Cerebellar cortex (tissue), 1 donor: ENCODE measurements at regions not wholly inside any gene's neighbourhood (a gene's known extent, or its start where the extent isn't known, plus 50 kb on each side); places are given as distances from the start of the nearest gene placed in this dataset.

ENCODE experiments used
- DNase-seq: peaks from one replicate; pipeline ENCODE4 v3.0.0-alpha.2; 2015; ENCODE audit warnings: low spot score

DNA sequence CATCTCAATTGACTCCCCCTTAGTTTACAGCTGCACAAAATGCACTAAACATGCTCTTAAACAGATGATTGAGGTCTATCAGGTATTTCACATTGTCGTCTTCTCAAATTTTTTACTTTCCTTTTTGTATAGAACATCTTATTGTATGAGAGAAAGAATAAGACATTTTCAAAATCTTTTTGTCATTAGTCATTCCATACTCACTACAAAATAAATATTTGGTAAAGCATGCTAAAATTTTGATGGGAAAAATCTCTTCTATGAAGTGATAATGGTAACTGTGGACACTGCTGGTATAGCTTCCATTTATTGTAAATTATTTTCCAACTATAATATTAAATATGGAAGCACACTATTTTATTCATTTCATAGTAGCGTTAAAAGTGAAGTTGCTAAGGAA, 185.6 kb upstream of the FSTL5 start:
- no peak for DNase-seq

DNA sequence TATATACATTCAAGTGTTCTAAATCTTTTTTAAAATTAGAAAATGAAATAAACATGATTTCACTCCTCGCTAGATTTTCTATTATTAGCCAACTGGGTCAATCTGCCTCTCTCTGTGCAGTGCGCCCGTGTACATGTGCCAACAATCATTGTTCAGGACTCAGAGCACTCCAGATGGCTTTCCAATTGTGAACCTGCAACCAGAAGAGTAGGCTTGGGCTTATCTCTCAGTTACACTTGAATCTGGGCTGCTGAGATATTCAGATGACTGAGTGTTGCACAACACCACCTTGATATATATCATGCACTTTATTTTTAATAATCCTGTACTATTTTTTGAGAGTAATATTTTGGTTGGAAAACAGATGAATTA, 184.0 kb upstream of the FSTL5 start:
- DNase-seq, result peak; percentile 97

DNA sequence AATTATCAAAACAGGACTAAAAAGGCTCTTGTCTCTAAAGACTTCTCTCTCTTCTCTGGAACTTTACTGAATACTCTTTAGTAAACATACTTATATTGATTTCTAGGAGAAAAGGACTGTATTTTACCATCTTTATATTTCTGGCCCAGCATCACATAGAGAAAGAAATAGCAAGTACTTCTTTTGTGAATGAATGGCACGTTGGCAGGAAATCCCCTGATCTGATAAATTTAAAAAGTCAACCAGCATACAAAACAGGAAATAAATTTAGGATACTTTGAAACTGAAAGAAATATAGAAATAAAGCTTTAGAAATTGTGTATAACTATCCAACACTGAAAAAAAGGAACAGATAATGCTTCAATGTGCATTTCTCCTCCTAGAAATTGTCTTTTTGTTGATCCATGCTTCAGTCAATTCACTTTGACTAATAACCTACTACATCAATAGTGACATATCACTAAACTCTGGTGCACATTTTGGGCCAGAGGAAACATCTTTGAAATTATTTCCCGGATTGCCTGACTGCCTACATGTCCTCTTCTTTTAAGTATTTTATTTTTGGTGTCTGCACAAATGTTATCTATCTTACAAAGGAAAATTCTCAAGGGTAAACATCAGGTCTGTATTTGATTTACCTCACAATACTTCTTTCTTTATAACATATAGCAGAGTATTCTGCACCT, 183.5 kb upstream of the FSTL5 start:
- peak; percentile 16 for DNase-seq

DNA sequence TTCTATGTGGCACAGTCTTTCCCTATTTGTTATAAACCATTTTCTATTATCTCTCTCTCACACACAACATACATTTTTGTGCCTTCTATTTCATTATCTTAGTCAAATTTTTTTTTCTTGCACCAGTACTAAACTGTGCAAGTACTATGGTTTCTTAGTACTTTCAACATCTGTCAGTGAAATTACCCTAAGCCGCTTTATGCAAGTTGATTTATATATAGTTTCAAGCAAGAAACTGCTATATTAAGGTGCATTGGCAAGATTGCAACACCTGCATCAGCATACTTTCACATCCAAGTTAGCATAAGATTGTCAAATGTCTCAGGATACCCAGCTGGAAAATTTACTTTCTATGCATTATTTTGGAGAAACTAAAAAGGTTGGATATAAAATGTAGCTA, 180.2 kb upstream of the FSTL5 start:
- DNase-seq, result no peak

DNA sequence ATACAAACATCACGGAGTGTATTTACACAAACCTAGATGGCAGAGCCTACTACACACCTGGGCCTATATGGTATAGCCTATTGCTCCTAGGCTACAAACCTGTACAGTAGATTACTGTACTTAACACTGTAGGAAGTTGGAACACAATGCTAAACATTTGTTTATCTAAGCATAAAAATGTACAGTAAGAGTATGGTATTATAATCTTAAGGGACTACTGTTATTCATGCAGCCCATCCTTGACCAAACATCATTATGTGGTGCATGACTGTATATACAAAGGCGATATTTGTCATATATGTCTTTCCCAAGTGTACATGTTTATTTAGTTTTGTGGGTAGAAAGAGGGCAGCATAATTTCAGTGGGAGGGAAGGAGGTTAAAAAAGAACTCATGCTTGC, 177.7 kb upstream of the FSTL5 start:
- DNase-seq, result no peak

DNA sequence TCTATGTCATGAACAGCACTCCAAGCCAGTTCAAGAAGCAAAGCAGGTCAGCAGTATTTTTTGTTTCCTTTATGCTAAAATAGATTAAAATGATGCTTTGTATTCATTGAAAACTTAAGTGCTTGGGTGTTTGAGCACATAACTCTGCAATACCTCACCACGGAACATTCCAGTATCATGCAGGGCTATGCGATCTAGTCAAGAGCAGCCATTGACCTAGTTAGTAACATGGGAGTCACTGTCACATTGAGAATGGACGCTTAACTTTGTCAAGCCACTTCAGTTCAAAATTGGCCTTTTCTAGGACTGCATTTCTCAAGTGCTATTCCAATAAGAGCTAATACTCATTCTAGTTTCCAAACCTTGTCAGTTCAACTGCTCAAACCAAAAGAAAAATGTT, 160.1 kb upstream of the FSTL5 start:
- DNase-seq, result no peak

DNA sequence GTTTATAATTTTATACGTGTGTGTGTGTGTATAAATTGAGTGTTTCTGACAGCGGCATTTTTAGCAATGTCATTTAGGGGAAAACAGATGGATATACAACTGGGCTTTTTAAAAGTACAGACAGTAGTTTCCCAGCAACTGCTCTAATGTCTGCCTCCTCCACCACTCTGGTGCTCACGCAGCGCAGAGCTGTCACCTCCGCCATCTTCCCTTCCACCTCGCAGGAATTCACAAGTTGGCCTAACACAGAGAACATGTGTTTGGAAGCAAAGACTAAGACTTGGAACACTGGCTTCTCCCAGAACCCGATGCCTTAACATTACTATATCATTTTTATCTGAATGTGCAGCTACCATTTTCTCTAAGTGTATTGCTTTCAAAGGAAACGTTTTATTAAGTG, 158.3 kb upstream of the FSTL5 start:
- no peak for DNase-seq

DNA sequence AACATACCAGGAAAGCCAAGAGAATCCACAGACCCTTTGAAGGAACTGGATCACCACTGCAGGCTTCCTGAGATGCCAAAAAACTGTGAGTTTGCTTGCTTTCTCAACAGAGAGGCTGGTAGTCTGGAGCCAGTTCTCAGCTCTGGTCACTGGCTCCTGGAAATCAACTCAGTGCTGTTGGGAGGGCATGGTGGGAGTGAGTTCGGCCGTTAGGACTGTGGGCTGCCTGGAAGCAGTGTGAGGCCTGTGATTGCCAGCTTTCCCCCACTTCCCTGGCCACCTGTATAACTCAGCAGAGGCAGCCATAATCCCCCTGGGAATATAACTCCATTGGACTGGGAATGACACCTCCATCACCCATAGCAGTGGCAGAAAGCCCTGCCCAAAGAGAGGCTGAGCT, 122.0 kb upstream of the FSTL5 start:
- DNase-seq, result no peak

DNA sequence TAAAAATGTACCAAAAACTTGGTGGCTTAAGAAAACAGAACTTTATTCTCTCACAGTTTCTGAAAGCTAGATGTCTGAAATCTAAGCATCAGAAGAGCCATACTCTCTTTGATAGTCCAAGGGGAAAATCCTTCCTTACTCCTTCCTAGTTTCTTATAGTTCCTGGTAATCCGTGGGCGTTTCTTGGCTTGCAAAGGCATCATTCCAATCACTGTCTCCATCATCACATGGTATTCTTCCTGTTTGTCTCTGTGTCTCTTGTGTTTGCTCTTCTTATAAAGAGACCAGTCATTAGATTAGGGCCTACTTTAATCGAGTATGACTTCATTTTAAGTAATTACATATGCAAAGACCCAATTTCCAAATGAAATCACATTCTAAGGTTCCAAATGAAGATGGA, 118.9 kb upstream of the FSTL5 start:
- no peak for DNase-seq

DNA sequence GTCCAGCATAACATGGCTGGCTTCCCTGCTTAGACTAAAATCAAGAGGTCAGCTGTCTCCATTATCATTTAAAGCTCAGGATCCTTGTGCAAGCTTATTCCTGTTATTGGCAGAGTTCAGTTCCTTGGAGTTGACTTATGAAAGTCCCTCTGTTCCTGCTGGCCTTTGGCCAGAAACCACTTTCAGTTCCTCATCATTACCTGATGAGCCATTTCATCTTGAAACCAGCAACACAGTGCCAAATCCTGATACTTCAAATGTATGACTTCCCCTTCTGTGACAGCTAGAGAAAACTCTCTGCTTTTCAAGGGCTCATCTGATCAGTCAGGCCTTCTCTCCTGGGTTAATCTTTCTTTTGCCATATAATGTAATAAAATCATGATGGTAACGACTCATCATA, 110.6 kb upstream of the FSTL5 start:
- no peak for DNase-seq

DNA sequence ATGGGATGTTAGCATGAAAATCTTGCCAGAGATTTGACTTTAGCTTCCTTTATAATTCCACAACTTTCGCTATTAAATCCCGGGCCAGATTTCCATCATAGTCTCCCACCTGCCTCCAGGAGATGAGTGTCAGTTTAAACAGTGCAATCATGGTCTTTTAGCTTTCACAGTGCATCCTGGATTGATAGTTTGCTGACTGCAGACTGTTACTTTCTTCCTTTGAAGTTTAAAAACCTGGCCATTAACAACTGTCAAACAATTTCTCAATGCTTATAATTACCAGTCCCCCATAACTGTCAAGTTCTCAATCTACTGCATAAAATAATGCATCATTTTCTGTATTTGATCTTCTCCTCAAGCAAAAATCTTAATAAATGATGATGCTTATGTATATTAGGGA, 108.4 kb upstream of the FSTL5 start:
- DNase-seq, result no peak

DNA sequence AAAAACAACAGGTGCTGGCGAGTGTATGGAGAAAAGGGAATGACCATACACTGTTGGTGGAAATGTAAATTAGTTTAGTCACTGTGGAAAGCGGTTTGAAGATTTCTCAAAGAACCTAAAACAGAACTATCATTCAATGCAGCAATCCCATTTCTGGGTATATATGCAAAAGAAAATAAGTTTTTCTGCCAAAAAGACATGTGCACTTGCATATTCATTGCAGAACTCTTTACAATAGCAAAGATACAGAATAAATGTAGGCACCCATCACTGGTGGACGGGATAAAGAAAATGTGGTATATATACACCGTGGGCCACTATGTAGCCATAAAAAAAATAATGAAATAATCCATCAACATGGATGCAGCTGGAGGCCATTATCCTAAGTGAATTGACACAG, 105.1 kb upstream of the FSTL5 start:
- DNase-seq, result no peak

DNA sequence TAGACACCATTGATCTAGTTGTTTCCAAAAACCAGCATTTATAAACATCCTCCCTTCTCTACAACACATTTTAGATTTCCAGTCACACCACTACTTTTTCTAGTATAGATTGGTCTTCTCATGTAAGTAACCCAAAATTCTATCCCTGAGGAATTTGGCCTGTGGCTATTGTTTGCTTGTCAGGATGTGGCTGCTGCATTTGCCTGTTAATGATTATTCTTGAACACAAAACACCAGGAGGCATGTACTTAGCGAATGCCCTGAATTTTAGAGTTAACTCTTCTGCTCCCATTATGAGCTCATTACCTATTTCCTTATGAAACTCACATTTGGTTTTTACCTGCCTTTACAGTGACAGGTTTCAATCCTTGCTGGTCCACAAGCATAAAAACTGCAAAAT, 102.0 kb upstream of the FSTL5 start:
- DNase-seq, result no peak

DNA sequence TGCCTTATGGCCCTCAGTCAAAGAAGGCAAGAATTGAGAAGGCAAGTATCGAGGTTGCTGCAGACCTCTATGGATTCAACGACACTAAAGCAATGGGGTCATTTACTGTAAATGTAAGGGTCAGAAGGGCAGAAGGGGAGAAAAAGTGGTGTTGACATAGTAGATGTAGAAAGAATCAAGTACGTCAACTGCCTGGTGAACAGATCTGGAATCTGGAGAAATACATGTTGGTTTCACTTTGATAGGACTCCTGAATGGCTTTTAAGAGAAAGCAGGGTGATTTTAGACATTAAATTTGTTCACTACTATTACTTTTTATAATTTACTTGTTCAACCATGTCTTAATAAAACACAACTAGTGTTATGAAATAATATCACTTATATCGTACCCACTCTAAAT, 81.3 kb upstream of the FSTL5 start:
- DNase-seq, result no peak

DNA sequence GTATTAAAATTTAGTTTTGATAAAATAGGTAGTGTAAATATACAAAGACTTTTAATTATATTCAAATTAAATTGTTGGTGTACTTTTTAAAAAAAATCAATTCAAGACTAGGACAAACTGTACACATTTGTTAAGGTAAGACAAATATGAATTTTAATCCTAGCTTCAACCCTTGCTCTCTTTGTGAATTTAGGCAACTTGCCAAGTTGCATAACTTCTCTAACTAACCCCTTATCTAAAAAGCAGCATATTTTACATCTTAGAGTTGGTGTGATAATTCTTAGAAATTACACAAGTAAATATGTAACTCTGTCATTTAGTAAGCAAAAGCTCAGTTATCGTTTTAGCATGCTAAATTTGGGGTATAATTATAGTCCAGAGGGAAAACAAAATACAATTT, 78.1 kb upstream of the FSTL5 start:
- DNase-seq, result no peak

DNA sequence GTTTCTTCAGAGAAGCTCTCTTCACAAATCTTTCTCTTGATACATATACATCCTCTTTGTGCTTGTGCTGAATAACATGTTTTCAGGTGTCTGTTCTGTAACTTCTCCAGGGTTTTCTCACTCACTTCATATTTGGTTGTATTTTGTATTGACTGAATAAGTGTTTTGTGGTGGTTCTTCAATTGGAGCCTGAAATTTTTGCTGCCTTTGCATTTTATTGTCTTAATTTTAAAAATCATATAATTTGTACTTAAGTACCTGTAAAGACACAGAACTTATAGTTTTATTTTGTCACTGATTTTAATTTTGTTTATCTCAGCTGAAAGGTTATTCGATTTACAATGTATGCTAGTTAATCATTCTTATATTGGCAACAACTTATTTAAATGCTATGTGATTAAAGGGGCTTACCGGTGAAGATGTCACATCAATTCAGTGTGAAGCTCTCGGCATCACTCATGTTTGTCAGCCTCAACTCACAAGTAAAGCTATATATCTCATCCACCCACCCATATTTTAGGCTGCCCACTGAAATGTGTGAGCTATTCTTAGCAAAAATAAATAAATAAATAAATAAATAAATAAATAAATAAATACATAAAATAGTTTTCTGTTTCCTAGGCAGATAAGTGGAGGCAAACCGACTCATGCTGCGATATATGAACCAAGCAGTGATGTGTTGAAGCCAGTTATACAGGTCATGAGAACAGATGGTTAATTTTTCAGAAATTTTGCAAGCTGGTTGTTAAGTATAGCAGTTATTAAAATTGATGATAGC, 76.4 kb upstream of the FSTL5 start:
- DNase-seq, result no peak

DNA sequence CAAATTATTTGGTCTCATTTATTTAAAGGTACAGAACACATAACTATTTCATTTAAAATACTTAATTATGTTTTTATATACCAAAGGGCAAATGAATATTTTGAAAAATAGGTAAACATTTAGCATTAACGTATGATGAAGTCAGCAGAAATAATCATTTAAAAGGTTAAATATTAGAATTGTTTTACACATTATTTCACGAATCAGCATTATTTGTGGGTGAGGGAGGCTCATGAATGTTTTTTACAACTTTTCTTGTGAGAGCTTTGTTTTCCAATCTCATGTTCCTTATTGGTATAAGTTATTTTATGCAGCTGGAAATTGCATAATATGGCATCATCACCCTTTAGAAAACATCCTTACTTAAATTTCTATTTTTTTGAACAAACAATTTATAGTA, 73.9 kb upstream of the FSTL5 start:
- no peak for DNase-seq

DNA sequence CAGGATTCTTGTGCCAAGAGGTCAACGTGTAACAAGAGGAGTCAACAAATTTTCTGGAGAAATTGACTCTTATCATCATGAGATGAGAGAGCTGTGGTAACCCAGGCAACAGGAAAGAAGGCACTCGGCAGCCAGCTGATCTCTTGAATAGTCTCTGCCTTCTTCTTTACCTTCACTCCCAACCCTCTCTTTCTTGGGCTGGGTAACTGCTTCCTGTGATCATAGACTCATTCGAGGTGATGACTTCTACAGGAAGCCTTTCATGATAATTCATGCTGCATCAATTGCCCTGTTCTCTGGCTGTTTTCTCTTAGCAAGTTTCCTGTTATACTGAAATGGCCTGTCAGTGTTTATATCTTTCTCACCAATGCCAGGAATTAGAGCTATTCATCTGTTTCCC, 70.8 kb upstream of the FSTL5 start:
- DNase-seq, result no peak

DNA sequence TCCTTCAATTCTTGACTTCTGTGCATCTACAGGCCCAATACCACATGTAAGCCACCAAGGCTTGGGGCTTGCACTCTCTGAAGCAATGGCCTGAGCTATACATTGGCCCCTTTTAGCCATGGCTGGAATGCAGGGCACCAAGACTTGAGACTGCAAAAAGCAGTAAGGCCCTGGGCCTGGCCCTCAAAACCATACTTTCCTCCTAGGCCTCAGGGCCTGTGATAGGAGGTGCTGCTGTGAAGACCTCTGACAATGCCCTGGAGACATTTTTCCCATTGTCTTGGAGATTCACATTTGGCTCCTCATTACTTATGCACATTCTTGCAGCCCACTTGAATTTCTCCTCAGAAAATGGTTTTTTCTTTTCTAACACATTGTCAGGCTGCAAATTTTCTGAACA, 68.5 kb upstream of the FSTL5 start:
- no peak for DNase-seq

DNA sequence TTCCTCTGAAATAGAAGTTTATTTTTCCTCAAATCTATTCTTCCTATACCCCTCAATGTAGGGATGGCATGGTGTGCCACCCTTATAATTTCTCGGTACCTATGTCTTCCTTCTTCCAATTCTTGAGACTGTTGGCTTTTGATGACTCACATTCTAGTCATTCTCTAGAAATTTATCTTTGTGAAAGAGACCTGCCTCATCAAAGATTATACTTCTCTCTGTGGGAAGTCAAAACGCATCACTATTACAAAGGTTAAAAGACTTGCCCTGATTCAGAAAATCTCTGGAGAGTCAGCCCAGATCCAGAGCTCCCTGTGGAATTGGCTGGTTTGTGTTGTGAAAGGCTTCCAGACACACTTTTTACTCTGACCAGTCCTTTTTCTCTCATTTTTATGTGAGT, 65.9 kb upstream of the FSTL5 start:
- DNase-seq, result no peak

DNA sequence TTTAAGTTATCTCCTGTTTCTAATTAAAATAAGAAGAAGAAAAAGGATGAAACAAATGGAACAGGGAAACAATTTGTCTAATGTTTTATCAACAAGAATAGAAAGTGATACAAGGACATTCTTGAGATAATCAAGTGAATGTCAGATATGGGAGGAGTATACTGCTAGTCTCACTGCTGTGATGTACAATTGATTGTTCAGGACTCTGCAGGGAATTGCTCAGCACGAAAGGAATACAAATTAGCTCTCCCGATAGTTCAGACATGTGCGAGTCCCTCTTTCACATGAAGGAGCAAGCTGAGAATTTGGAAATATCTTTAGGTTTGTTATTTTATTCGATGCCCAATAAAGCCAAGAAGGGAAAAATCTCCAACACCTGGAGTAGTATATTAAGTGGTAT, 57.3 kb upstream of the FSTL5 start:
- no peak for DNase-seq
